Activated CD4-positive, CD25-positive, alpha-beta regulatory T cell treated with anti-CD3 and anti-CD28 coated beads, Interleukin-2, amount 50 U/mL, for 16 hours (primary cell): ENCODE measurements at regions not wholly inside any gene's neighbourhood (a gene's known extent, or its start where the extent isn't known, plus 50 kb on each side); places are given as distances from the start of the nearest gene placed in this dataset.
"Not testable (repeated sequence)": the region's sequence is repeated elsewhere in the genome, so short reads cannot be mapped to it uniquely, and the experiment has no call there.

Source experiments
- DNase-seq: peaks from one replicate; pipeline ENCODE4 v3.0.0-alpha.2; 2020; ENCODE audit warnings: low read depth, low spot score

GRCh38 chr2:235216901-235217300, 265.1 kb downstream of the SH3BP4 start:
- DNase-seq: no peak

GRCh38 chr2:235217846-235218245, 266.0 kb downstream of the SH3BP4 start:
- no peak for DNase-seq

DNA sequence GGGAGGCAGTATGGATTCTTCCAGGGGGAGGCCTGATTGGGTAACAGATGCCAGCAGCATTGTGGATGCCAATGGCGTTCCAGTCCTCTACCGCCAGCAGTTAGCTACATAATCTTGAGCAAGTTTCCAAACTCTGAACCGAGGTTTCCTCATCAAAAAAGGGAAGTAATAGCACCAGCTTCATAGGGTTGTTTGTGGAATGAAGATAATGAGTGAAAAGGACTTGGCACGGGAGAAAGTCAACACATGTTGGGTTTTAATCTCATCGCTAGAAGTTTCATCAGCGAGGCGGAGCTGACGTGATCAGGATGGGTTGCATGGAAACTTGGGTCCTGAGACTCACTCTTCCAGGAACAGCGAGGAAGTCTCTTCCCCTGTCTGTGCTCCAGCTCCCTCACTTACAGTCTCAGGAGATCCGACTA, 266.7 kb downstream of the SH3BP4 start:
- DNase-seq: no peak

DNA sequence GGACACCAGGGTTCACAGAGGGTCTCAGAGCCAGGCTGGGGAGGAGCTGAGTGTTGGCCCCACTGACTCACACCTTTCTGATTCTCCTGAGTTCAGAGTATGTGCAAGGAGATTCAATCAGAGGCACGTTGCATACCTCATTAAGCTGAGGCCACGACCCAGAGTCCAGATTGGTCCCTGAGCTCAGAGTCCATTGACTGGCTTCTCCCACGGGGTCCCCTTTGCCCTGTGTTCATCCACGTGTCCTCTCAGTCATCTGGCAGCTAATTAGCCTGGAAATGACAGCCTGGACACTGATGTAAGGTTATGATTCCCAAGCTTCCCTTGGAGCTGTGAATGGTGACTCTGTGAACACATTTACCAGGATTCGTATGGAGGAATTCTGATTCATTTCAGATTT, 267.2 kb downstream of the SH3BP4 start:
- DNase-seq: no peak

- no peak for DNase-seq
Measured at GRCh38 chr2:235220331-235220730, 268.5 kb downstream of the SH3BP4 start.

- DNase-seq: no peak
Measured at GRCh38 chr2:235223011-235223410, 270.8 kb upstream of the AGAP1 start.

DNA sequence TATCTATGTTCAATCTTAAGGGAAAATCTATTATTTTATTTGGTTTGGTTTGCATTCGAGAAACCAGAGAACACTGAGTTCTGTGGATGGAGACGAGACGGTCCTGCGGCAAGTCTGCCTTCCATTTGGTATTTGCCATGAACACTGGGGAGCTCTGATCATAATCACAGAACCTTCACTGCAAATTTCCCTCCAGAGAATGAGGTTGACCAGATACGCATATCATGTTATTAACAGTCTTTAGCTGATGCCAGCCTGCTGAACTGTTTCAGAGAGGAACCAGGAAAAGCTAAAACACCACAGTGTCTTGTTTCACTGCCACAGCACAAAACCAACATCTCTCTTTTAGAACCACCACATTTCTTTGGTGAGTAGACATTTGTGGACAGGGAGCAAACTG, 269.4 kb upstream of the AGAP1 start:
- DNase-seq: no peak

- DNase-seq: no peak
Measured at GRCh38 chr2:235225261-235225660, 268.6 kb upstream of the AGAP1 start.

DNA sequence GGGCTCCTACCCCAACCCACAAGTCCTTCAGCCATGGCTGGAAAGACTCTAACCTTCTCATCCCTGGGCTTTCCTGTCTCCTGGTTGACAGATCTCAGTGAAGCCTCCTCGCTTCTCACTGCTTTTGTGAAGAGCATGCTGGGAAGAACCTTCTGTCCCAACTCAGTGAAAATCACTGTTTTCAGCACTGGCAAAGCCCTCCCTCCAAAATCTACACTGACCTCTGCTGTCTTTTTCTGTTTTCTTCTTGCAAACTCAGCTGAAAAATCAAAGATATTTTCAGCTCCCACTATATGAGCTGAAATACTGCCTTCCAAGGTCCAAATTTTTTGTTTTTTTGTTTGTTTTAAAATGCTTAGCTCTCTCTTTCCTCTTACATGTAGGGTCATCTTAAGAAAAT, 266.3 kb upstream of the AGAP1 start:
- DNase-seq: no peak

- DNase-seq: not testable (repeated sequence)
Measured at GRCh38 chr2:235228422-235228821, 265.4 kb upstream of the AGAP1 start.

GRCh38 chr2:235229236-235229635, 264.6 kb upstream of the AGAP1 start:
- DNase-seq: no peak

DNA sequence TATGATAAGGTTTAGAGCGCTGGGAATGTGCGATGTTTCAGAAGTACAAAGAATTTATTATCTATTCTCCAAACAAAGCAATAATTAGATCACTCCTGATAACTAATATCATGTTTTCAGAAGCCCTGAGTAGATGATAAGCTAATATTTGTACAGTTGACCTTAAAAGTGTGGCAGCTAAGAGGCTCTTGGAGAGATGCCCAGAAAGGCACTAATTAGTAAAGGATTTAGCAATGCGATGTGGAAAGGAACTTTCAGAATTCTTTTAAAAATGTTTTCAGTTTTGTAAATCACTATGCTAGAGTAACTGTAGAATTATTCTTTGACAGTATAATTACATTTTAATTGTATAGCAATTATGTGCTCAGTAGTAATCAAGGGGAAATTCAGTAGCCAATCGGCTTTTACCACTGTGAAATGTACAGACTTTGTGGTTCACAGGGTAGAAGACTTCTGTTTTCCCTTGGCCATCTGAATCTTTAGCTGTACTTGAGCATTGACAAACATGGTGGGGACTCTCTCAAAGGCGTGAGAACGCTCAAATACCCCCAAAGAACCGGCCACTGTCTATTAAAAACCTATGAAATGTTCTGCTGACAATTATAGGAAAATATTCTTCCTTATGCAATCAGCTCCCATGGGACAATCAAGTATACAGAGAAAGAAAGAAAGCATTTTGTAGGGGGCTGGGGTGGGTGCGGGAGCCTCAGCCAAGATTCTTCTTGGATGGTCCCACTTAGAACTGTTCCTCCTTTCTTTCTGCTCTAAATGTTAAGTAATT, 262.8 kb upstream of the AGAP1 start:
- no peak for DNase-seq

- no peak for DNase-seq
Measured at GRCh38 chr2:235232449-235233433, 261.1 kb upstream of the AGAP1 start.

- no peak for DNase-seq
Measured at GRCh38 chr2:235234736-235235135, 259.1 kb upstream of the AGAP1 start.

DNA sequence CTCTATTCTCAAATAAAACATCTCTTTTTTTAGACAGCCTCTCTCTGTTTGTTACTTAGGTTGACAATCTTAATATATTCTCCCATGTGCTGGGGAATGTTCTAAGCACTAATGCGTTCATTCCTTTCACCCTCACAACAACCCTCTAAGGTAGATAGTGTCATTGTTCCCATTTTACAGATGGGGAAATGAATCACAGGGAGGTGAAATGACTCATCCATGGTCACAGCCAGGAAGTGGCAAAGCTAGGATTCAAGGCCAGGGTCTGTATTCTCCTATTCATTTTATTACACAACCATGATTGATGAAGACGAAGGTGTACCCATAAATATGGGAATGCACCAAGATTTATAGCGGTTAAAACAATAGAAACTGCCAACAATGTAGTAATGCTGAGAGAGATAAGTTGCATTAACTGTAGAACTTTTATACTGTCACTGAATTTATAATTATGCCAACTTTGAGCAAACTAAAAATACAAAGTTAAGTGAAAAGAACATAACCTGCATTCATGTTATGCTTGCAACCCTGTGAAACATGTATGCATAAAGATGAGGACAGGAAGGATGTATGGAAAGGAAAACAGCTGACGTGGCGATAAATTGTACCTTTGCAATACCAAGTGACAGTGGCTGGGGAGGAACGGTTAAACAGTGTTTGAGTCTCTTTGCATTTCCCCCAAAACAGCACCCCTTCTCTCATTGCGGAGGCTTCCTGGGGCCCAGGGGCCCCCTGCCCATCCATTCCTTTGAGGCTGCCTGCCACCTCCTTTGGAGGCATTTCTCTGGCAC, 257.7 kb upstream of the AGAP1 start:
- no peak for DNase-seq

DNA sequence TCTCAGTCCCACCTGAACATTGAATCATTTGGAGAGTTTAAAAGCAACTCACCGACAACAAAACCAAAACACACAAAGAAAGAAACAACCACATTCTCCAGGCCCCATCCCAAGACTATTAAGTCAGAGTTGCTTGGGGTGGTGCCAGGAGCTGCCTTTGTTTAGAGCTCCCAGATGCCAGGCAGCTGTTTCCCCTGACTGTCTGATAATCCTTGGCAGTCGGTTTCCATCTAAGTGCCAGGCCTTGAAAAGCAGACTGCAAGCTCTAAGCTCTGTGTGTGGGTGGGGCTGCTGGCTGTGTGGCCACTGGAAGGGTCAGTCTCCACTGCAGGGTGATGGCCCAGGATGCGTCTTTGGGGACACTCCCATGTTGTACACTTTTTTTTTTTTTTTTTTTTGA, 255.3 kb upstream of the AGAP1 start:
- DNase-seq: no peak

GRCh38 chr2:235240574-235240973, 253.3 kb upstream of the AGAP1 start:
- DNase-seq: no peak

DNA sequence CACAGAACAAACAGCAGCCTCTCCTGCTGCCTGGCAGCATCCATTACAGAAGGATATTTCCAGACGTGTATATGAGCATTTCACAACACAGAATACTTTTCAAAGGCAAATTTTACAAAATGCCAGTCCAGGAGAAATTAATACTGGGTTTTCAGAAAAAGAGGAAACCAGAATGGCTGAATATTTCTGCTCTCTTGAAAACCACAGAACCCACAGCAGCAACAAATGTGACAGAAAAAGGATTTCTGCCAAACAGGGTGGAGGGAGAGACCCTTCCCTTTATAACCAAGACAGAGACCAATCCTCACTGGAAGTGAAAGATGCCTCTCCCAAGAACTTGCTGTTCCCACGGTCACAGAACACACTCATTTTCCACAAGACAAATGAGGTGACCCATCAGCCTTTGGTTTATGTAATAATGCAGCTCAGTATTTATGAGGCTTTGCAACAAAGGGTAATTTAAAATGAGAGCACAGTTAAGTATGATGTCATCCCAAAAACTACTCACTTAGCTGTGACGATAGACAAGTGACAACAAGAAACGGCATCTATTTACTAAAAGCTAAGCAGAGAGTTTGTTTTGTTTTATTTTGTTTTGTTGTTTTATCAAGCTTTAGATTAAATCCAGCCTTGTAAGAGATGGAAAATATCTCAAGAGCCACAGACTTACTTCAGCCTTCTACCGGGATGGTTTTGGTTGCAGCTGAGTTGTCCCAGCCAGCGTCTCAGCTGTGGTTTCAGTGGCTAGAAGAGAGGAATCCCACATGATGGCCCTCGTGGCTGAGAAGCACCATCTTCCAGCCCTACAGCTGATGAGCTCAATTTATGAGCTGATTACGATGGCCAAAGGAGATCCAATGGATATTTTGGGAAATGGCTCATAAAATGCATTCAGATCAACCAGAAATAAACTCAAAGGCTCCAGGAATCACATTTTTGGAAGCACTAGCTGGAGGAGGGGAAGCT, 249.3 kb upstream of the AGAP1 start:
- DNase-seq: no peak

GRCh38 chr2:235247001-235247400, 246.8 kb upstream of the AGAP1 start:
- DNase-seq: no peak

GRCh38 chr2:235255693-235256092, 238.2 kb upstream of the AGAP1 start:
- no peak for DNase-seq

DNA sequence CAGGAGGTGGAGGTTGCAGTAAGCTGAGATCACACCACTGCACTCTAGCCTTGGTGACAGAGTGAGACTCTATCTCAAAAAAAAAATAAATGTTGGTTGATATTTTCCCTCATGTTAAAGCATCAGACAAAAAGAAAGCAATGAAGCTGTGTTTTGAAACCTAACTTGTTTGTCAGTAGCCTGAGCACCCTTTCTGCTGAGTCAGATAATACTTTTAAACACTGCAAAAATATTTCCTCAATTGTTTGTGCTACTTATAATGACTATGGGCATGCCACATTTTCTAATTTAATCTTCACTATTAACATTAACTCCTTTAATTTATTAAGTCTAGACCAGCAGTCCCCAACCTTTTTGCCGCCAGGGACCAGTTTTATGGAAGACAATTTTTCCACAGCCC, 236.3 kb upstream of the AGAP1 start:
- DNase-seq: no peak
